GM23248 (cell line): ENCODE measurements at regions not wholly inside any gene's neighbourhood (a gene's known extent, or its start where the extent isn't known, plus 50 kb on each side); places are given as distances from the start of the nearest gene placed in this dataset.

ENCODE experiments used
- DNase-seq: peaks from one replicate; pipeline ENCODE4 v3.0.0-alpha.2; 2015
- H2AFZ ChIP-seq: fragments of 200-600 bp; sonication (generic); 2 replicates; pipeline ENCODE4 v1.6.1; 2016; ENCODE audit warnings: antibody characterized with exemption
- H3F3A ChIP-seq: fragments of 200-600 bp; sonication (generic); 2 replicates; pipeline ENCODE4 v1.6.1; 2016; ENCODE audit warnings: mild to moderate bottlenecking, antibody characterized with exemption, mixed run types; ENCODE audit not compliant: insufficient read depth
- H3K27ac ChIP-seq: fragments of 200-600 bp; sonication (generic); 2 replicates; pipeline ENCODE4 v1.5.1; 2016; ENCODE audit warnings: mild to moderate bottlenecking
- H3K27me3 ChIP-seq: fragments of 200-600 bp; sonication (generic); replicated peaks from 2 replicates; pipeline ENCODE4 v1.6.1; 2016; ENCODE audit warnings: mild to moderate bottlenecking; ENCODE audit not compliant: insufficient read depth
- H3K36me3 ChIP-seq: fragments of 200-600 bp; sonication (generic); 2 replicates; pipeline ENCODE4 v1.6.1; 2016; ENCODE audit warnings: low read depth, mild to moderate bottlenecking
- H3K4me1 ChIP-seq: fragments of 200-600 bp; sonication (generic); 2 replicates; pipeline ENCODE4 v1.6.1; 2016; ENCODE audit warnings: mild to moderate bottlenecking; ENCODE audit not compliant: insufficient read depth
- H3K4me2 ChIP-seq: fragments of 200-600 bp; sonication (generic); one replicate; pipeline ENCODE4 v1.6.1; 2016; ENCODE audit warnings: mild to moderate bottlenecking; ENCODE audit not compliant: unreplicated experiment
- H3K4me3 ChIP-seq: fragments of 200-600 bp; sonication (generic); 2 replicates; pipeline ENCODE4 v1.5.1; 2016; ENCODE audit warnings: mild to moderate bottlenecking
- H3K79me2 ChIP-seq: fragments of 200-600 bp; sonication (generic); 2 replicates; pipeline ENCODE4 v1.6.1; 2016; ENCODE audit warnings: mild to moderate bottlenecking; ENCODE audit not compliant: insufficient read depth
- H3K9ac ChIP-seq: fragments of 200-600 bp; sonication (generic); 2 replicates; pipeline ENCODE4 v1.6.1; 2016; ENCODE audit warnings: mild to moderate bottlenecking
- H3K9me2 ChIP-seq: fragments of 200-600 bp; sonication (generic); 2 replicates; pipeline ENCODE4 v1.6.1; 2016; ENCODE audit warnings: mixed run types, mild to moderate bottlenecking, moderate library complexity; ENCODE audit not compliant: insufficient read depth
- H3K9me3 ChIP-seq: fragments of 200-600 bp; sonication (generic); one replicate; pipeline ENCODE4 v1.6.1; 2017; ENCODE audit warnings: low read depth
- H4K20me1 ChIP-seq: fragments of 200-600 bp; sonication (generic); 2 replicates; pipeline ENCODE4 v1.6.0; 2016; ENCODE audit not compliant: insufficient read depth
- EZH2 ChIP-seq: fragments of 200-600 bp; sonication (generic); IDR thresholded peaks from 2 replicates; pipeline ENCODE4 v1.6.1; 2018; ENCODE audit warnings: antibody characterized with exemption, mild to moderate bottlenecking; ENCODE audit not compliant: insufficient read depth, poor library complexity, severe bottlenecking
- EZH2phosphoT487 ChIP-seq: fragments of 200-600 bp; sonication (generic); IDR thresholded peaks from 2 replicates; pipeline ENCODE4 v1.6.1; 2018; ENCODE audit warnings: antibody characterized with exemption, moderate library complexity, mild to moderate bottlenecking, low read depth; ENCODE audit not compliant: insufficient read depth
- WGBS, 2 experiments: methylation state at CpG; one replicate each; pipeline ENCODE4 v1.1.6; 2015 to 2017; ENCODE audit warnings: low lambda C conversion rate in 2 of 2, low coverage in 1 of 2; ENCODE audit errors: missing lambda C conversion rate in 2 of 2; 5-methylcytosine and 5-hydroxymethylcytosine counted together
- in situ Hi-C: fragments of 300-500 bp; cut with MboI; formaldehyde crosslinking; loops from 2 replicates; pipeline ENCODE4 v1.15.0; 2020

DNA sequence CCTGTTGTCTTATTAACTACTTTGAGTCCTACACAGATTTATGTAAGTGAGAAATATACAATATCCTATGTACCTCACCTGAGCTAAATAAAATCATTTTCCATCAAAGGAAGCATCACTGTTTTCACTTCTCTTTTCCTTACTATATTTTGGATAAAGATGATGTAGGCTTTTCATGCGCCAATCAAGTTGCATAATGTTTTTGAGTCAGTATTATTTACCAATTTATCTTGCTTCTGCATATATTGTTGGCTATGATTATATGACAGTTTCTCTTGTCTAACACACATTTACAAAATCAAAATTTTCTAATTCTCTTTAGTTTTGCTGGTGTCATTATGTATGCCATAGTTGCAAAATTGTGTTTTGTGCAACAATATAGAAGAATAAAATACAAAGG is 67.9 kb upstream of the FRY start:
- H3F3A ChIP-seq = no peaks in the 10 kb centered on the region
- no peaks in the 10 kb centered on the region for H3K36me3 ChIP-seq
- H3K27me3 ChIP-seq = no peaks in the 10 kb centered on the region
- no peak overlapping the region for H3K9ac ChIP-seq
- no peak overlapping the region for H3K27ac ChIP-seq
- no peak overlapping the region for H3K4me3 ChIP-seq
- H3K9me2 ChIP-seq = no peaks in the 10 kb centered on the region
- 95 to 100% methylated on average over 1 of the region's 1 CpG for WGBS, 2 experiments
- H3K4me1 ChIP-seq = peaks cover 19% of the 10 kb centered on the region
- in situ Hi-C loops = no loop called here
- no peak for TF ChIP-seq EZH2
- no peak for TF ChIP-seq EZH2phosphoT487
- no peak overlapping the region for H3K4me2 ChIP-seq
- no peaks in the 10 kb centered on the region for H4K20me1 ChIP-seq
- H3K9me3 ChIP-seq = no peaks in the 10 kb centered on the region
- H2AFZ ChIP-seq = no peak overlapping the region
- no peak for DNase-seq
- no peaks in the 10 kb centered on the region for H3K79me2 ChIP-seq

DNA sequence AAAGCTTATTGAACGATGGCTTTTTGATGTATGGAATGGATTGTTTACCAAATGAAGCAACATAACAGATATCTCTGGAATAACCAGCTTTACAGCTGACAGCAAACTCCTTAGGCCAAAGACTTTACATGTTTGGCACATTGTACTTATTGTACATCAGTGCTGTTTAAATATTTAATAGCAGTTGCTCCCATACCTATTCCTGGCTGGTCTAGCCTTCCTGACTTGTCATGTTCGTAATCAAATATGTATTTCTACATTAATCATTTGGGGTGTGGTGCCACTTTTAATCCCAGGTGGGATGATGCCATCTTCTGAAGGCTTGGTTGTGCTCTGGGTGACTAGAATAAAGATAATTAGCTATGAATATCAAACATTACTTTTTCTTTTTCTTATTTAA is 67.4 kb upstream of the FRY start:
- TF ChIP-seq EZH2phosphoT487 = no peak
- TF ChIP-seq EZH2 = no peak
- Histone ChIP-seq H3K36me3 (no peaks in the 10 kb centered on the region), H3K9ac (no peak overlapping the region), H3K79me2 (no peaks in the 10 kb centered on the region), H3K4me2 (no peak overlapping the region), H4K20me1 (no peaks in the 10 kb centered on the region), H3K27me3 (no peaks in the 10 kb centered on the region), H3F3A (no peaks in the 10 kb centered on the region), H3K4me1 (peaks cover 19% of the 10 kb centered on the region), H3K9me2 (no peaks in the 10 kb centered on the region), H3K9me3 (no peaks in the 10 kb centered on the region), H3K27ac (no peak overlapping the region), H3K4me3 (no peak overlapping the region), H2AFZ (no peak overlapping the region)
- no peak for DNase-seq
- in situ Hi-C loops = no loop called here
- WGBS, 2 experiments = 95 to 98% methylated on average over 2 of the region's 2 CpGs

DNA sequence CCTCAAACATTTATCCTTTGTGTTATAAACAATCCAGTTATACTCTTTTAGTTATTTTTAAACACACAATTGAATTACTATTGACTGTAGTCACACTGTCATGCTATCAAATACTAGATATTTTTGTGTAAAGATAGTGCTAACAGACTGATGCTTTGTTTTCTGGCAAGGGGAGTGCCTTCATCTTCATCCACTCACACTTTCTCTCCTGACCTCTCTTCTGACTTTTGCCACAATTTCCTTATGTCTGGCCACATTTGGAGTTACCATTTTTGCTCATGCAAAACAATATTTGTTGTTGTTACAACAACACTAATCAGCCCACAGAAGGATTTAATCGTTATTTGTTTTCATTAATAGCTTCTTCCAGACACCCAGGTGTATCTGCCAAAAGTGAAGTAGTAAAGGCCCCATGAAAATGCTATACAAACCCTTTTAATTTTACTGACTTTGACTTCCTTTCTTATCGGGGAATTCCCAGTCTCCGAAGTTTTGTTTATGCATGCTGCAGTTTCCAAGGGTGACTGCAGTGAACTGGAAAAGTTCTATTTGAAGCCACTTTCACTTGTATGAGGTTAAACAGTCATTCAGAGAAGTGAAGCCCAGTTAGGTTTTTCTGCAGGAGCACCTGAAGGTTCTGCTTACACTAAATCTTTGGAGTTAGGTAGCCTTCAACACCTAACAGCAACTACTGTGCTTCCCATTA is 66.1 kb upstream of the FRY start:
- Histone ChIP-seq H3F3A (peaks cover 12% of the 10 kb centered on the region), H3K4me1 (peaks cover 32% of the 10 kb centered on the region), H3K4me2 (no peak overlapping the region), H3K4me3 (no peak overlapping the region), H3K9ac (0 out of 2 replicates have a peak overlapping the region, but pooled peaks have one; percentile 6), H3K36me3 (no peaks in the 10 kb centered on the region), H3K9me2 (no peaks in the 10 kb centered on the region), H3K27ac (no peak overlapping the region), H2AFZ (no peak overlapping the region; the same call in 1 of the 2 replicates), H3K27me3 (no peaks in the 10 kb centered on the region), H4K20me1 (no peaks in the 10 kb centered on the region), H3K9me3 (no peaks in the 10 kb centered on the region), H3K79me2 (no peaks in the 10 kb centered on the region)
- in situ Hi-C loops = no loop called here
- peak; percentile 60 for DNase-seq
- WGBS, 2 experiments = 13 to 18% methylated on average over 3 of the region's 3 CpGs
- TF ChIP-seq EZH2phosphoT487 (no peak), EZH2 (no peak)

DNA sequence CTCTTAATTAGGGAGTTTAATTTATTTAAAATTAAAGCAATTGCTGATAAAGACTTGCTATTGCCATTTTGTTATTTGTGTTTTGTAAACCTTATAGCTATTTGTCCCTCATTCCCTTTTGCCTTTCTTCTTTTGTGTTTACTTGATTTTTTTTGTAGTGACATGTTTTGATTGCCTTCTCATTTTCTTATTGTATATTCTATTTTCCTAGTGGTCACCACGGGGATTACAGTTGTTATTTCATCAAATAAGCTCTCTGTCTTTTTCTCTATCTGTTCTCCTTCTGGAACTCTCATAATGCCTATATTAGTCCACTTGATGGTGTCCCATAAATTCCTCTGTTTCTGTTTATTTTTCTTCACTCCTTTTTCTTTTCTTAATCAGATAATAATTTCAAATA is 64.4 kb upstream of the FRY start:
- Histone ChIP-seq H3K4me2 (no peak overlapping the region), H4K20me1 (no peaks in the 10 kb centered on the region), H3K27me3 (no peaks in the 10 kb centered on the region), H3K4me3 (no peak overlapping the region), H3K27ac (no peak overlapping the region), H3K36me3 (no peaks in the 10 kb centered on the region), H3K9ac (no peak overlapping the region), H2AFZ (no peak overlapping the region), H3K9me3 (no peaks in the 10 kb centered on the region), H3K79me2 (no peaks in the 10 kb centered on the region), H3F3A (peaks cover 18% of the 10 kb centered on the region), H3K9me2 (no peaks in the 10 kb centered on the region), H3K4me1 (peaks cover 40% of the 10 kb centered on the region)
- no peak for DNase-seq
- no peak for TF ChIP-seq EZH2phosphoT487
- no peak for TF ChIP-seq EZH2
- in situ Hi-C loops = no loop called here
- WGBS, 2 experiments = 80 to 86% methylated on average over 1 of the region's 1 CpG
